ENCODE measurements at regions not wholly inside any gene's neighbourhood (a gene's known extent, or its start where the extent isn't known, plus 50 kb on each side); places are given as distances from the start of the nearest gene placed in this dataset.
A peak's percentile ranks its signal among the peaks of the same experiment; 100 is the strongest.

- no peaks in the 10 kb centered on the region for H3K27me3 Mint-ChIP-seq (ENCODE audit: unreplicated experiment)
- no peak for DNase-seq (ENCODE audit: low spot score)
- TF ChIP-seq, protein P1, sequence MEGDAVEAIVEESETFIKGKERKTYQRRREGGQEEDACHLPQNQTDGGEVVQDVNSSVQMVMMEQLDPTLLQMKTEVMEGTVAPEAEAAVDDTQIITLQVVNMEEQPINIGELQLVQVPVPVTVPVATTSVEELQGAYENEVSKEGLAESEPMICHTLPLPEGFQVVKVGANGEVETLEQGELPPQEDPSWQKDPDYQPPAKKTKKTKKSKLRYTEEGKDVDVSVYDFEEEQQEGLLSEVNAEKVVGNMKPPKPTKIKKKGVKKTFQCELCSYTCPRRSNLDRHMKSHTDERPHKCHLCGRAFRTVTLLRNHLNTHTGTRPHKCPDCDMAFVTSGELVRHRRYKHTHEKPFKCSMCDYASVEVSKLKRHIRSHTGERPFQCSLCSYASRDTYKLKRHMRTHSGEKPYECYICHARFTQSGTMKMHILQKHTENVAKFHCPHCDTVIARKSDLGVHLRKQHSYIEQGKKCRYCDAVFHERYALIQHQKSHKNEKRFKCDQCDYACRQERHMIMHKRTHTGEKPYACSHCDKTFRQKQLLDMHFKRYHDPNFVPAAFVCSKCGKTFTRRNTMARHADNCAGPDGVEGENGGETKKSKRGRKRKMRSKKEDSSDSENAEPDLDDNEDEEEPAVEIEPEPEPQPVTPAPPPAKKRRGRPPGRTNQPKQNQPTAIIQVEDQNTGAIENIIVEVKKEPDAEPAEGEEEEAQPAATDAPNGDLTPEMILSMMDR (IDR thresholded peaks at IDR 0.05; ENCODE audit: unreplicated experiment): no peak
- H3K4me1 Mint-ChIP-seq (ENCODE audit: unreplicated experiment): peaks cover 20% of the 10 kb centered on the region
- H3K27ac Mint-ChIP-seq (ENCODE audit: unreplicated experiment): no peak overlapping the region
- H3K36me3 Mint-ChIP-seq (ENCODE audit: low read depth, unreplicated experiment): no peaks in the 10 kb centered on the region
- no peaks in the 10 kb centered on the region for H3K9me3 Mint-ChIP-seq (ENCODE audit: unreplicated experiment)
- no peak overlapping the region for H3K4me3 Mint-ChIP-seq (ENCODE audit: unreplicated experiment)
Observed at GRCh38 chr5:38638656-38639055, 82.2 kb upstream of the LIFR start.

DNA sequence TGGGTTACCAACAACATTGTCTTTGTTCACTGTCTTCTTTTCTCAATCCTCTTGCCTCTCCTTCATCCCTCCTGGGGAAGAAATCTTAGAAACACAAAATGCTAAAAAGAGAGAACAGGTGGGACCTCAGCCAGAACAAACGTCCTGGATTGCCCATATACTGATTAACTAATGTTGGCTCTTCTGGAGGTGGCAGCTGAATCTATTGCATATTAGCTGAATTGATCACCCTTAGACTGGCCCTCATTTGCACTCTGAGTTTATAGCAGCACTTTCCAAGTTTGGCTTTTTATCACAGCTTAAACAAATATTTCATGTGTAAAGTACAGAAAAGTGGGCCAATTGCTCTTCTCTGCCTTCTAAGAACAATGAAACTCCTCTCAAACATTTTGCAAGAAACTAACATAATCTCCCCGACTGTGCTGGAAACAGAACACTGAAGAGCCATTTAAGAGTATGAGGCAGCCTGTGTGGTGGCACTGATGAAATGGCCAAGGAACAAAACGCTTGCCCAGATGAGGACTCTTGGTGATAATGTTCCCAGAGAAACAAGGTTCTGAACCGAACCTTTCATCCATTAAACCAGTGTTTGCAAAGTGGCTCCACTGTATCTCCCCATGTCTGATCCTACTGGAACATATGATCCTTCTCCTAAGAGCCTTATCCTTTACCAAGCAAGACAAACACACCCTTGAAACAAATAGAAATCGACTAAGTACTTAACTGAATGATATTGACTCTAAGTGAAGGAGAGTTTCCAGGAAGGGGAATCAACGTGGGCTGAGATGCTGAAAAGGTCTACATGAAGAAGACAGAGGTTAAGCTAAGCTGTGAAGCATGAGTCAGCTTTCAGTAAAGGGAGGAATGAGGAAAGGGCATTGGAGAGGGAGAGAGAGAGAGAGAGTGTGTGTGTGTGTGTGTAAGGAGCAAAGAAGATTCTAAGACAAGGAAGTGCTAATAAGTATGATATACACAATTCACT is 83.2 kb upstream of the LIFR start:
- no peak for DNase-seq (ENCODE audit: low spot score)
- H3K36me3 Mint-ChIP-seq (ENCODE audit: low read depth, unreplicated experiment): no peaks in the 10 kb centered on the region
- H3K4me3 Mint-ChIP-seq (ENCODE audit: unreplicated experiment): no peak overlapping the region
- no peaks in the 10 kb centered on the region for H3K9me3 Mint-ChIP-seq (ENCODE audit: unreplicated experiment)
- H3K4me1 Mint-ChIP-seq (ENCODE audit: unreplicated experiment): peaks cover 17% of the 10 kb centered on the region
- TF ChIP-seq, protein P1 (IDR thresholded peaks at IDR 0.05; ENCODE audit: unreplicated experiment): no peak
- H3K27me3 Mint-ChIP-seq (ENCODE audit: unreplicated experiment): peaks cover 2% of the 10 kb centered on the region
- H3K27ac Mint-ChIP-seq (ENCODE audit: unreplicated experiment): no peak overlapping the region

DNA sequence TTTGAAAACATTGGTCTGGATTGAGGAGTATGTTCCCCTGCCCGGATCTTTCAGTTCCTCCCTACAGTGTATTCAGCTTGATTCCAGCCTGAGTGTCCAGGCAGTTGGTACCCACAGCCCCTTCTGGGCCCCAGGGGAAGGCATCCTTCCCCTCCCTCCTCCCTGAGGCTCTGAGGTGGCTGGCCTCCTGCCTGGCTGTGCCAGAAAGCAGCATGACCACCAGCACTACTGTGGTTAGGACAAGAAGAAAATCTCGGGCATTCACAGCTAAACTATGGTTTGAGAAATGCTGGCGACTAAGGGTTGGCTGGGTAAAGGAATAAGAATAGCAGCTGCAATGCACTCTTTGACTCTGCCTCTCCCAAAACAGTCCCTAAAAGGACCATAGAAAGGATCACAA is 84.6 kb upstream of the LIFR start:
- Mint-ChIP-seq H3K4me3 (ENCODE audit: unreplicated experiment) (no peak overlapping the region), H3K4me1 (ENCODE audit: unreplicated experiment) (peaks cover 17% of the 10 kb centered on the region)

GRCh38 chr5:38642189-38642911 is 85.9 kb upstream of the LIFR start:
- DNase-seq (ENCODE audit: low spot score): no peak
- no peaks in the 10 kb centered on the region for H3K36me3 Mint-ChIP-seq (ENCODE audit: low read depth, unreplicated experiment)
- TF ChIP-seq, protein P1 (IDR thresholded peaks at IDR 0.05; ENCODE audit: unreplicated experiment): no peak
- no peak overlapping the region for H3K27ac Mint-ChIP-seq (ENCODE audit: unreplicated experiment)
- H3K27me3 Mint-ChIP-seq (ENCODE audit: unreplicated experiment): peaks cover 2% of the 10 kb centered on the region
- H3K4me1 Mint-ChIP-seq (ENCODE audit: unreplicated experiment): peaks cover 17% of the 10 kb centered on the region
- H3K4me3 Mint-ChIP-seq (ENCODE audit: unreplicated experiment): peak overlapping the region; percentile 51
- H3K9me3 Mint-ChIP-seq (ENCODE audit: unreplicated experiment): no peaks in the 10 kb centered on the region

More for the DNA sequence above, 84.6 kb upstream of the LIFR start:
- Mint-ChIP-seq H3K27me3 (ENCODE audit: unreplicated experiment) (peaks cover 2% of the 10 kb centered on the region), H3K9me3 (ENCODE audit: unreplicated experiment) (no peaks in the 10 kb centered on the region), H3K27ac (ENCODE audit: unreplicated experiment) (no peak overlapping the region), H3K36me3 (ENCODE audit: low read depth, unreplicated experiment) (no peaks in the 10 kb centered on the region)
- DNase-seq (ENCODE audit: low spot score): no peak
- TF ChIP-seq, protein P1 (IDR thresholded peaks at IDR 0.05; ENCODE audit: unreplicated experiment): no peak

Measured in endothelial cell (in vitro differentiated cells).